ENCODE measurements at regions not wholly inside any gene's neighbourhood (a gene's known extent, or its start where the extent isn't known, plus 50 kb on each side); places are given as distances from the start of the nearest gene placed in this dataset.
A peak's percentile ranks its signal among the peaks of the same experiment; 100 is the strongest.

DNA sequence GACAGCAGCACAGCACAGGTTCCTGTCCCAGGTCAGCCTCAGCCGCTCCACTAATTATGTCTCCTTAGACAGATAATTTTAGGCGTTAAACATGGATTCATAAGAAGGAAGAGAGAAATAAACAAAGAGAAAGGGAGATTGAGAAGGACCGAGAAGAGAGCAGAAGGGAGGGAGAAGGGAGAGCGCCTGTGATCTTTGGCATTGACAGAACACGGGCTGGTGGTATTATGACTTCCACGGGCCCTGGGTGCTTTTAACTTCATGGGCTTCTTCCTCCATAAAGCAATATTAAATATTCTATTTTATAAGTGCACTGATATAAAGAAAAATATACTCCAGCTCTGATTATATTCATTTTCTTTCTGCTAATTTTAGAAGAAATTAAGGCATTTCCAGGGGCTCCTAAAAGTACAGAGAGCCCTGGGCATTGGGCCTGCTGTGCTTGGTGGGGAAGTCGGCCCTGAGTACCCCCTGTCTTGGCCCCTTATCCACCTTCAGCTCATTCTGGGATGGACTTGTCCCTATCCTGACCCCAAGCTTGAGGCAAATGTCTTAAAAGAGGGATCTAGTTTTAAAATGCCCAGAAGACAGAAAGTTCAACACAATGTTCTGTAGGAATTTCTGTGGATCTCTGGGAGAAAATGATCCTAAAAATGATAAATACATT is 135.3 kb downstream of the MEX3B start:
- Histone ChIP-seq H3K4me1 (replicated peaks in 1 of 2) (peaks cover 28 to 44% of the 10 kb centered on the region in 2 donors), H3K27ac (no peak overlapping the region), H3K4me3 (no peak overlapping the region)
- ATAC-seq (replicated peaks in 6 of 8): peak in 5 of 8 experiments; percentile 37 to 76 (median 52)
- in situ Hi-C loops (cut with MboI; ENCODE audit: low pct_unique_long_range_greater_than_20kb in 2 of 9, low sequenced_read_pairs in 9 of 9, unreplicated experiment in 9 of 9): no loop called here
- 33 to 80% (median 56%) methylated on average over 2 to 7 of the region's 7 CpGs; no CpG with 5 or more reads in 2 of the 10 experiments for WGBS, 10 experiments

DNA sequence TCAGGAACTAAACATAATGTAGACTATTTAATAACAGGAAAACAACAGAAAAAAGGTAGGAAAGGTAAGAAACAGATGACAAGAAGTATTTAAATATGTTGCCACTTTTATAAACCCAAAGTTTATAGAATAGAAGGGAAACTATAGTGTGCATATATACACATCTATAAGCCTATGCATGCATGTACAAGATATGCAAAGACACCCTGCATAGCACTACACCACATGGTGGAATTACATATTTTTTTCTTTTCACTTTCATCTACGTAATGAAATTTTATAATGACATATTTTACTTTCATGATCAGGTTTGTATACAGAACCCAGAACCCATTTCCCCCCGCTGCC is 136.8 kb downstream of the MEX3B start:
- no peak overlapping the region for H3K4me3 ChIP-seq
- H3K27ac ChIP-seq: no peak overlapping the region
- peak; percentile 17 to 81 (median 39) for ATAC-seq (replicated peaks in 6 of 8)
- H3K4me1 ChIP-seq (replicated peaks in 1 of 2): peaks cover 28 to 41% of the 10 kb centered on the region in 2 donors
- in situ Hi-C loops (cut with MboI; ENCODE audit: low pct_unique_long_range_greater_than_20kb in 2 of 9, low sequenced_read_pairs in 9 of 9, unreplicated experiment in 9 of 9): no loop called here
- WGBS, 10 experiments: 0 to 100% (median 50%) methylated on average over 1 to 2 of the region's 2 CpGs; no CpG with 5 or more reads in 2 of the 10 experiments

DNA sequence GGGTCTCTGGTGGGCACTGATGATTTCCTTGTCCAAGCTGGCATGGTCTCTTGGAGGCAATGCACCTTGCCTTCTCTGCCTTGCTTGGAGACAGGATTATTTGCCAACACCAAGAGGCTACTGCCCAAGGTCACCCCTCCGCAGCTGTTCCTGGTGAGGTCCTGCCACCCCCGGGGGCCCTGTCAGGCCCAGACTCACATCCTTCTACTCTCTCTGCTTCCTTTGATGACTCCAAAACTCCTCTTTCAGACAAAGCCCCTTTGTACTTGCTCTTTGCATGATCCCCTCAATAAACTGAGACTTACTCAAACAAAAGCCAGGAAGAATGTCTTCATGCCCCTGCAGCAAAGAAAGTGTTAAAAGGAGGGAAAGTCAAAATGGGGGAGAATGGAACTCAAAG is 137.7 kb downstream of the MEX3B start:
- Histone ChIP-seq H3K4me1 (replicated peaks in 1 of 2) (peaks cover 28 to 41% of the 10 kb centered on the region in 2 donors), H3K27ac (no peak overlapping the region), H3K4me3 (no peak overlapping the region)
- ATAC-seq (replicated peaks in 6 of 8): no peak
- in situ Hi-C loops (cut with MboI; ENCODE audit: low pct_unique_long_range_greater_than_20kb in 2 of 9, low sequenced_read_pairs in 9 of 9, unreplicated experiment in 9 of 9): no loop called here
- WGBS, 10 experiments: 0 to 50% (median 20%) methylated on average over 1 to 2 of the region's 2 CpGs; no CpG with 5 or more reads in 3 of the 10 experiments

DNA sequence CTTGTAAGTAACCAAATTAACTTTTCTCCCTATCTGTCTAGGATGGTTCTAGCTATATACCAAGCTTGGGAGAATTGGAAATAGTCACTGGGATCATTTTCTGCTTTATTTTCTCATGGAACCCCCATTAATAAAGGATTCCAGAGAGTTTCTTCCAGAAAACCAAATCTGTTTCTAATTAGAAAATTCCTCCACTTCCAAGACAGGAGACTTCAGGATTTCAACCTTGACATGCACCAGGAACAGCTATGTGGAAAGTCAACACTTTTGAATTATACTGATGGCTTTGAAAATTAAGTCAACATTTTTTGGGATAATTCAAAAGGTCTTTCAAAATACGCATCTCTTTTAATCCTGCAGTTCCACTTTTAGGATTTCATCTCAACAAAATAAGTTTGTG is 138.3 kb downstream of the MEX3B start:
- Histone ChIP-seq H3K4me3 (no peak overlapping the region), H3K4me1 (replicated peaks in 1 of 2) (peaks cover 28 to 40% of the 10 kb centered on the region in 2 donors), H3K27ac (no peak overlapping the region)
- ATAC-seq (replicated peaks in 6 of 8): no peak
- in situ Hi-C loops (cut with MboI; ENCODE audit: low pct_unique_long_range_greater_than_20kb in 2 of 9, low sequenced_read_pairs in 9 of 9, unreplicated experiment in 9 of 9): no loop called here
- WGBS, 10 experiments: 78 to 100% (median 100%) methylated on average over 1 of the region's 1 CpG; no CpG with 5 or more reads in 1 of the 10 experiments

DNA sequence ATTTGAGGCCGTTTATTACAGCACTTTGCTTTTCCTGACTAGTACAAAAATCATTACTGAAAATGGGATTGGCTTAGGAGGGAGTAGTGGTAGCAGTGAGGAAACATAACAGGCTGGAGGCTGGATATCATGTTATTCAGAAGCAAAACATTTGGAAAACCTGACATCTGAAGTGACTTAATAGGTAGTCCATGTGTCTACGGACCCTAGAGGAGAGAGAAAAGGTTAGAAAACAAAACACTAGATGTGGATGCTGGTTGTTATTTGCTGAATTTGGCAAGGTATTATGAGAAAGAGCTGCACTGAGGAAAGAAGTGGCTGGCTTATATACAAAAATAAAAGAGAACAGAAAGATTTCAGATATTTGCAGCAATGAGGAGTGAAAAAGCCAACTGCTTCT is 139.9 kb downstream of the MEX3B start:
- in situ Hi-C loops (cut with MboI; ENCODE audit: low pct_unique_long_range_greater_than_20kb in 2 of 9, low sequenced_read_pairs in 9 of 9, unreplicated experiment in 9 of 9): no loop called here
- no peak for ATAC-seq (replicated peaks in 6 of 8)
- 0 to 100% (median 67%) methylated on average over 1 to 2 of the region's 2 CpGs; no CpG with 5 or more reads in 1 of the 10 experiments for WGBS, 10 experiments
- Histone ChIP-seq H3K4me3 (no peak overlapping the region), H3K4me1 (replicated peaks in 1 of 2) (peaks cover 19 to 24% of the 10 kb centered on the region in 2 donors), H3K27ac (no peak overlapping the region)

DNA sequence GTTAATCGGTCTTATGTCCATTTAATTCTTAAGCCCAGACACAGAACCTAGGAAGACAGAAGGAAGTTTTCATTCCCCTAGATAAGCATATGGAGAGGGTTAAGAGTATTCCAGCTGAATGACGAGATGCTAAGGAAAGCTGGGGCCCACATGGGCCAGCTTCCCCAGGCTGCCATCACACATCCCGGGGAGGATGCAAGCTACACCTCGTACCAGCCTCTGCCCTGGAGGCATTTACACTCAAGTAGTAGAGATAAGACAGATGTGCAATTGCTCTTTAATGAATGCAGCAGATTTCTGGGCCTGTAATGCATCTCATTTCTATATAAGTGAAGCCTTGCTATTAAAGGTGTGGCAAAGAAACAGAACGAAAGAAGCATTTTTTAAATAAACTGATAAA is 144.5 kb downstream of the MEX3B start:
- Histone ChIP-seq H3K4me1 (replicated peaks in 1 of 2) (no peaks in the 10 kb centered on the region), H3K4me3 (no peak overlapping the region), H3K27ac (no peak overlapping the region)
- WGBS, 10 experiments: 0 to 100% (median 64%) methylated on average over 1 to 4 of the region's 5 CpGs; no CpG with 5 or more reads in 1 of the 10 experiments
- ATAC-seq (replicated peaks in 6 of 8): peak in 1 of 8 experiments; percentile 25
- in situ Hi-C loops (cut with MboI; ENCODE audit: low pct_unique_long_range_greater_than_20kb in 2 of 9, low sequenced_read_pairs in 9 of 9, unreplicated experiment in 9 of 9): no loop called here

DNA sequence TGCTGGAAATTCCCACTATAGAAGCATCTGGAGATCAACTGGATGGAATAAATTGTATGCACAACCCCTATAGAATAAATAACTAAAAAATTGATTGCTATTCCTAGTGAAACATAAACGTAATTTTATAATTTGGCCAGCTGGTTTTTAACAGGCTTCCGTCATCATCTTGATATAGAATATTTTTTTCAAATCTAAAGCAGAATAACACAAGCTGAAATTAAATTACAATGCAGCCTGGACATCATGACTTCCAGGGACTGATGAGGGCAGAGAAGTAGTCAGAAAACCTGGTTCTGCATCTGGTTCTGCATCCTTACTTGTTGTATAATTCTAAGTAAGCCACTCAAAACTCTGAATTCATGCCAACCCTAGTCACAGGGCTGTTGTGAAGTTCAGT is 146.1 kb downstream of the MEX3B start:
- Histone ChIP-seq H3K4me1 (replicated peaks in 1 of 2) (no peaks in the 10 kb centered on the region), H3K27ac (no peak overlapping the region), H3K4me3 (no peak overlapping the region)
- 32 to 100% (median 80%) methylated on average over 1 to 2 of the region's 2 CpGs; no CpG with 5 or more reads in 1 of the 10 experiments for WGBS, 10 experiments
- ATAC-seq (replicated peaks in 6 of 8): no peak
- in situ Hi-C loops (cut with MboI; ENCODE audit: low pct_unique_long_range_greater_than_20kb in 2 of 9, low sequenced_read_pairs in 9 of 9, unreplicated experiment in 9 of 9): loop anchor here in 1 of 9 experiments (25.0 kb wide), 1 partner anchor 112 kb away; no protein-coding TSS in a partner anchor

DNA sequence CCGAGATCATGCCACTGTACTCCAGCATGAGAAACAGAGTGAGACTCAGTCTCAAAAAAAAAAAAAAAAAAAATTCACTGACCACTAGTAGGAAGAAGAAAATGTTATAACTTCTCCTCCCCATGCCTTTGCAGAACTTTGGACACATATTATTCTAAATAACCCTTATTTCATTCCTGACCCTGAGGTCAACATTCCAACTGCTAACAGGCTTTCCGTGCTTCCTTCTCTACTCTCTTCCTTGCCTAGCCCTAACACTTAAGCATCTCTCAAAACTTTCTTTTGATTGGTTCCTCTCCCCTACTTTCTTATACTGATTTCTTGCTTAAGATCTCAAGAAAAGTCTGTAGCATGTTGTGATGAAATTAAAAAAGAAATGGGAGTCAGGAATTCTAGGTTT is 146.8 kb downstream of the MEX3B start:
- no peak overlapping the region for H3K27ac ChIP-seq
- WGBS, 10 experiments: 29 to 100% (median 81%) methylated on average over 1 to 2 of the region's 2 CpGs; no CpG with 5 or more reads in 1 of the 10 experiments
- no peak overlapping the region for H3K4me3 ChIP-seq
- no peak for ATAC-seq (replicated peaks in 6 of 8)
- no peaks in the 10 kb centered on the region for H3K4me1 ChIP-seq (replicated peaks in 1 of 2)
- in situ Hi-C loops (cut with MboI; ENCODE audit: low pct_unique_long_range_greater_than_20kb in 2 of 9, low sequenced_read_pairs in 9 of 9, unreplicated experiment in 9 of 9): loop anchor here in 1 of 9 experiments (25.0 kb wide), 1 partner anchor 112 kb away; no protein-coding TSS in a partner anchor

DNA sequence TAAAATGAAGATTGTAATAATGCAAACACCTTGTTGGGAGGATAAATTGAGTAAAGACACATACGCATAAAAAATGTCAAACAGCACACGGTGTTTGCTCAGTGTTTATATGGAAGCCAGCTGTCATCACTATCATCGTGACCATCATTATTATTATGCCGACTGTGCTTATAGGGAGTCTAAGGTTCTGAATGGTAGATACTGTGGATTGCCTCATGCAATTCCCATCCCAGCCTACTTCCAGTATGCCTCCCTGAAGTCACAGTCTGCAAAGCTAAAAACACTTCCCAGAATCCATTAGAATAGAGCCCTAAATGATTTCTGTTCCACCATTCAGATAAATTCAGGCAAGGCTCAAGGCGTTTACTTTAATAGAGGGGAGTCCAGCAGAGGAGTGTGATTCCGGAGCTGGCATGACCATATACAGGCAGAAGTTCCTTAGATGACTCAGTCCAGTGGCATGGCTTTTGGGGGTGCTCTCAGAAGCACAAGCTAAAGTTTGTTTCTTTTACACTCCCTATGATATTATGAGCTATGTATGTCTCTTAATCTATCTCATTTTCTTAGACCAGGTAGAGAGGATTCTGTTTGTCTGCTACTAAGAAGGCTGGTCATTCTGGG is 148.7 kb downstream of the MEX3B start:
- 14 to 91% (median 77%) methylated on average over 2 to 6 of the region's 6 CpGs; no CpG with 5 or more reads in 2 of the 10 experiments for WGBS, 10 experiments
- in situ Hi-C loops (cut with MboI; ENCODE audit: low pct_unique_long_range_greater_than_20kb in 2 of 9, low sequenced_read_pairs in 9 of 9, unreplicated experiment in 9 of 9): loop anchor here in 1 of 9 experiments (25.0 kb wide), 1 partner anchor 110 kb away; no protein-coding TSS in a partner anchor
- H3K4me3 ChIP-seq: no peak overlapping the region
- H3K4me1 ChIP-seq (replicated peaks in 1 of 2): peaks cover 4 to 14% of the 10 kb centered on the region in 2 donors
- no peak overlapping the region for H3K27ac ChIP-seq
- ATAC-seq (replicated peaks in 6 of 8): peak; percentile 16 to 94 (median 40)

DNA sequence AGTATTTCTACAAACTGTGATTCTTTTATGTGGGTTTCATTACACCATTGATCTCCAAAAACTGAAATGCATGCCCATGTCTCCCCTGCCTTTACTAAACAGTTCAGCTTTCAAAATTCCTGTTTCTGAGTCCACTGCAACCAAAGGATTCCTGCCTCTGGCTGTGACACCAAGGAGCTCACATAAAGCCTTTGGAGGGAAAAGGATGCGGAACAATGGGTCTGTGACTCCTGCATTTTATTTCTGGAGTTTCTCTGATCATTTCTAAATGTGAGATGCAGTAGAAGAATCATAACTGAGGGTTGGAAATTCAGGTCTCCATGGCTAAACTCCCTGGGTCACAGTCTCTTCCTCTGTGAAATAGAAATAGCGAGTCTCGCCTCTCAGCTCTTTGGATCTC is 149.5 kb downstream of the MEX3B start:
- H3K27ac ChIP-seq: no peak overlapping the region
- in situ Hi-C loops (cut with MboI; ENCODE audit: low pct_unique_long_range_greater_than_20kb in 2 of 9, low sequenced_read_pairs in 9 of 9, unreplicated experiment in 9 of 9): loop anchor here in 1 of 9 experiments (25.0 kb wide), 1 partner anchor 109 kb away; no protein-coding TSS in a partner anchor
- H3K4me1 ChIP-seq (replicated peaks in 1 of 2): peaks cover 4 to 14% of the 10 kb centered on the region in 2 donors
- WGBS, 10 experiments: 80 to 100% (median 97%) methylated on average over 1 to 3 of the region's 3 CpGs; no CpG with 5 or more reads in 2 of the 10 experiments
- no peak for ATAC-seq (replicated peaks in 6 of 8)
- H3K4me3 ChIP-seq: no peak overlapping the region

DNA sequence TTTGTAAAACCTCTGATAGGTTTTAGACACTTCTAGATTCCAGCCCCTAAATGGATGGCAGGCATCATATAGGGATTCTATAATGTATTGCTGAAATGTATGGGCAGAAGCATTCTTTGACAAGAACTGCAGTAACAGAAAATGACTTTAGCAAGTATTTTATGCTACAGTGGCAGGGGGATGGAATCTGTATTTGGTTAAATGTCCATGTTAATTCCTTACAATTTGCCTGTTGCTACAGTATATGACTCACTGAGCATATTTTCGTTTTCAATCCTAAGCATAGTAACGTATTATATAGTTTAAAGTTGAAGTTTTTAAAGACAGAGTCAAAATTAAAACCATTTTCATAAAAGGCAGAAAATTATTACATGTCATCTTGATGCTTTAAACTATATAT is 150.1 kb downstream of the MEX3B start:
- Histone ChIP-seq H3K27ac (no peak overlapping the region), H3K4me1 (replicated peaks in 1 of 2) (peaks cover 4 to 14% of the 10 kb centered on the region in 2 donors), H3K4me3 (no peak overlapping the region)
- ATAC-seq (replicated peaks in 6 of 8): no peak
- in situ Hi-C loops (cut with MboI; ENCODE audit: low pct_unique_long_range_greater_than_20kb in 2 of 9, low sequenced_read_pairs in 9 of 9, unreplicated experiment in 9 of 9): loop anchor here in 1 of 9 experiments (25.0 kb wide), 1 partner anchor 108 kb away; no protein-coding TSS in a partner anchor
- 49 to 100% (median 84%) methylated on average over 2 of the region's 2 CpGs; no CpG with 5 or more reads in 1 of the 10 experiments for WGBS, 10 experiments

DNA sequence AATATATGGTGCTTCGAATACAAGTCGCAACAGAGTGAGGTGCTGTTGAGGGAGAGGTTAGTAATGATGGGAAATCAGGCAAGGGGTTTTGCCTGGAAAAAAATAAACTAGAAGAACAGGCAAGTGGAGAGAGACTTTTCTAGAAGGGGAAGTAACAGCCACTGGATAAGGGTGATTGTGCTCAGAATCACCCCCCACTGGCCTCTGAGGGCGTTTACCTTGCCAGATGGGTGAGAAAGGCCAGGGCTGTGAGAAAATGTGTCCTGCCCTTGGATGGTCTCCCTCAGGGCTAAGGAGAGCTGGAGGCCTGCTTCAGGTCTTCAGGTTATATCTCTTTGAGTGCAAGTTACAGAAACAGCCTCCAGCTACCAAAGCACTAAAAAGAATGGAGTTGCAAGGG is 151.8 kb downstream of the MEX3B start:
- 86 to 100% (median 94%) methylated on average over 1 to 3 of the region's 3 CpGs; no CpG with 5 or more reads in 4 of the 10 experiments for WGBS, 10 experiments
- Histone ChIP-seq H3K27ac (no peak overlapping the region), H3K4me1 (replicated peaks in 1 of 2) (peaks cover 4 to 14% of the 10 kb centered on the region in 2 donors), H3K4me3 (no peak overlapping the region)
- in situ Hi-C loops (cut with MboI; ENCODE audit: low pct_unique_long_range_greater_than_20kb in 2 of 9, low sequenced_read_pairs in 9 of 9, unreplicated experiment in 9 of 9): loop anchor here in 1 of 9 experiments (25.0 kb wide), 1 partner anchor 107 kb away; no protein-coding TSS in a partner anchor
- no peak for ATAC-seq (replicated peaks in 6 of 8)

All from motor neuron (in vitro differentiated cells).